ENCODE measurements at regions not wholly inside any gene's neighbourhood (a gene's known extent, or its start where the extent isn't known, plus 50 kb on each side); places are given as distances from the start of the nearest gene placed in this dataset.

- TF ChIP-seq ZBTB8A (tag by site-specific recombination; IDR thresholded peaks at IDR 0.05) (no peak), ZNF488 (tag by site-specific recombination; IDR thresholded peaks at IDR 0.05) (no peak)
Observed at GRCh38 chr19:28927456-28927855, 285.5 kb downstream of the UQCRFS1 start.
